GM21447 (cell line): ENCODE measurements at regions not wholly inside any gene's neighbourhood (a gene's known extent, or its start where the extent isn't known, plus 50 kb on each side); places are given as distances from the start of the nearest gene placed in this dataset.

Experiments
- ATAC-seq: cut with Tn5 transposase; IDR thresholded peaks from one replicate; pipeline ENCODE4 v1.9.1; 2021; ENCODE audit not compliant: unreplicated experiment

GRCh38 chr14:101189266-101189665 is 285.7 kb upstream of the RTL1 start:
- no peak for ATAC-seq

DNA sequence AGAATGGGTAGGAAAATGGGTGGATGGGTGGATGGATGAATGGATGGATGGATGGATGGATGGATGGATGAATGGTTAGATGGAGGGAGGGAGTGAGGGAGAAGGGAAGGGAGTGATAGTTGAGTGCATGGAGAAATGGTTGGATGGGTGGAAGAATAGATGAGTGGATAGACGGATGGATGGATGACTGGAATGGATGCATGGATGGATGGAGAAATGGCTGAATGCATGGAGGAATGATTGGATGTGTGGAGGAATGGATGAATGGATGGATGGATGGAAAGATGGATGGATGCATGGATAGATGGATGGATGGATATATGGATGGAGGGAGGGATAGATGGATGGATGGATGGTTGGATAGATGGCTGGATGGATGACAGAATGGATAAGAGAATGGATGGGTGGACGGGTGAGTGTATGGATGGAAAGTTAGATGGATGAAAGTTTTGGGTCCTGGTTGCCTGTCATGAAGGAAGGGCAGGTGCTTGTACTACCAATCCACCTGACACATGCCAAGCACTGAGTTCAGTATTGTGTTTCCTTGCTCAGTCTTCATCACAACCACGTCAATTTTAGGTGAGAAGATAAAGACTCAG is 286.5 kb upstream of the RTL1 start:
- ATAC-seq: no peak

DNA sequence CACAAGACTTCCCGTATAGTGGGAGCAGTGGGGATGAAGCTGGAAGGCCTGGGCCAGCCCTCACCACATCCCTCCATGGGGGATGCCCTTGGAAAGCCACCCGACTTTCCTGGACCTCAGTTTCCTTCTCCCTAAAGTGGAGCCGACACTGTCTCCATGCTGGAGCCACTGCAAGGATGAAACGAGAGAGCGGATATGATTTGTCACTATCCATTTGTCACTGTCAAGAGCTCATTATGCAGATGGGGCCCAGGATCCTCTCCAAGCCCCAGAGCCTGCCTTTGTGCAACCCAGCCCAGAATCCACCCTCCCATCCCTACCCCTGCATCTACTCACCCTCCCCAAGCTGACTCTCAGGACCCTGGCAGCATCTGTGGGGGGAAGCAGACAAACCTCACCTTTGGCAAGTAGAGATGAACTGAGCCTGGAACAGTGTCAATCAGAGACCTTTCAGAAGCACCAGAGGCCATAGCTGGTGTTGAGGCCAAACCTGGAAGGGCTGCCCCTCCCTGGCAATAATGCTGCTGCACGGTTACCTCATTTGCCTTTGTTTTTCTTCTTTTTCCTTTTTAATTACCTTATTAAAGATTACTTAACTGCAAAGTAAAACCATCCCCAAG is 287.7 kb upstream of the RTL1 start:
- ATAC-seq: no peak

GRCh38 chr14:101191721-101192660 is 288.5 kb upstream of the RTL1 start:
- ATAC-seq: no peak

DNA sequence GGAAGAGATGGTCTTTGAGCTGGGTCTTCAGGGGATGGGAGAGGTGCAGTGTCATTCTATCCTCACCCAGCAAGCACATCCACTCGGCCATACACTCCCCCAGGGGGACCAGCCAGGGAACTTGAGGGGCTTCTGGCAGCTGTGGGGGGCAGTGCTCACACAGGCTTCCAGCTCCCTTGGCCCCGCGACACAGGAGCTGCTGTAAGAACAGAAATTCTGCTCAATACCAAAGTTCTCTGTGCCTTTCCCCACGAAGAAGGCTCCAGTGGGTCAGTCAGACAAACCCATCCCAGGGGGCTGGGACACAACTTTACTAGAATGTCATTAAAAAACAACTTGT is 289.1 kb upstream of the RTL1 start:
- ATAC-seq: no peak

- ATAC-seq: no peak
Measured at GRCh38 chr14:101193106-101193844, 289.8 kb upstream of the RTL1 start.

DNA sequence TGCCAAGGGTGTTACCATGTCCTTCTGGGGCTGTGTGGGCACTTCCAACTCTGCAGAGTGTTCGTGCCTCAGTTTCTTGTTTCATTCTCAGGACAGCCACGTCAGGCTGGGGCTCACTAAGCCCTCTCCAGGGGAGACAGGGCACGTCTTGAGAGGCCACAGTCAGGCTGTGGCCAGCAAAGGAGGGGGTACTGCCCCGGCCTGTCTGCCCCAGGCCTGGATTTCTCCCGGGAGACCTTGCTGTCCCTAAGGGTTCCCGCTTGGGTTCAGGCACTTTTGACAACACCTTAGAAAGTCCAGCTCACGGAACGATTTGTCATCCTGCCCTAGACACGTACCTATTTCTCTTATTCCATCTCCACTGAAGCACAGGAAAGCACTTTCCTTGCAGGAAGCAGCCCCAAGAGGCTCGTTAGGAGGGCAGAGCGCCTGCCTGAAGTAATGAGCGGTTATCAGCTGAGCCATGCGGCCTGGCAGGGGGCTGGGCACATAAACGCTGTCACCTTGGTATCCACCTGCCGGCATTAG is 290.4 kb upstream of the RTL1 start:
- ATAC-seq: no peak

GRCh38 chr14:101194373-101195308 is 291.1 kb upstream of the RTL1 start:
- ATAC-seq: no peak

GRCh38 chr14:101195309-101195901 is 291.9 kb upstream of the RTL1 start:
- no peak for ATAC-seq

DNA sequence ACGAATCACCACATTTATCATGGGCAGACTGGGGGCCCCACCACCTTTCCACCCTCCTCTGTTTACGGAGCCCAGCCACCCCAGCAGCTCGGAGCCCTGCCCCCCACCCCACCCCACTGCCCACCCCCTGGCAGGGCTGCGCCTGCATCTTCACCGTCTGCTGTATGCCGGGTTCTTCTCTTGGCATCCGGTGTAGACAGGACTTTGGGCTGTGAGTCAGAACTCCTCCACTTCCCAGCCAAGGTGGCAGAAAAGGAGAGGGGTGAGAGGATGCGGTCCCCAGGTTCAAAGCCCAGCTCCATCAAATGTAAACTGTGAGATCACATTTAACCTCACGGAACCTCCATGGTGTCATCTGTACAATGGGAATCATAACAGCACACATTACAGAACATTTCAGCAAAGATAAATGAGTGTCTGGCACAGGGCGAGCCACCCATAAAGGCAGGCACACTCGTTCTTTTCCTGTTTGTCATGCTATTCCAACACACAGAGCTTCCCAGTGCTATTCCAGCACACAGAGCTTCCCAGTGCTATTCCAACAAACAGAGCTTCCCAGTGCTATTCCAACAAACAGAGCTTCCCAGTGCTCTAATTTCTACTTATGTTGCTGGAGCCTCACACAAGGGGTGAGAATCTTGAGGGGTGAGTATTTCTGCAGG is 292.7 kb upstream of the RTL1 start:
- no peak for ATAC-seq

- ATAC-seq: no peak
Measured at GRCh38 chr14:101196795-101197590, 293.5 kb upstream of the RTL1 start.

DNA sequence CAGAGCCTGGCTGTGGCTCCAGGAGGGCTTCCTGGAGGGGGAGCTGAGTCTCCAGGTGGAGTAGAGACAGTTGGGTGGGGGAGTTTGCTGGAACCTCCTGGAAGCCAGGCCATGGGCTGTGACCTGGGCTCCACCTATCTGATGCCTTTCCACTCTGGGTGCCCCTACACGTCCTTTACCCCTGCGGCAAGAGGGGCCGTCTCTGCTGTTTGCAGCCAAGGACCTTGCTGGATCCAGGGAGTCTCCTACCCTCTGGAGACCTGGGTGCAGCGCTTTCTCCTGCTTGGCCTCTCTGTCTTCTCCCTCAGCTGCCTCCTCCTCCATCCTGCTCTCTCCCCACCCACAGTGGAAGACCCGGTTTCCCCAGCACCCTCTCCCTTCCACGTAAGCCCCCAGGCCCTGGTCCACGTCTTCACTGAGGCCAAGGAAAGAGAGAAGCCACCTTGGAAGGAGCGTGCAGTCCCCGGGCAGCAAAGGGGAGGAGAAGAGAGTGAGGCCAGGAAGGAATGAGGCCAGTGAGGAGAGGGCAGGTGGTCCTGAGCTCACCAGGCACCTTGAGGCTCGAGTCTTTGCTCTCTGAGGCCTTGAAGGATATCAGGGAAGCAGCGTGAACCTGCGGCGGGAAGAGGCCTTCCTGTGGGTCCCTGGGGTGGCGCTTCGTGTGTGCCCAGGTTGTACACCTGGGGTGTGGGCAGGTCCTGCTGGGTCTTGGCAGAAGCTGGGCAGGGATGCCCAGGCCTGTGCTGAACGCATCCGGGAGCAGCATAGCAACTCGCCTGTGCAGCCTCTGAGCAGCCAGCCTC is 294.3 kb upstream of the RTL1 start:
- no peak for ATAC-seq

DNA sequence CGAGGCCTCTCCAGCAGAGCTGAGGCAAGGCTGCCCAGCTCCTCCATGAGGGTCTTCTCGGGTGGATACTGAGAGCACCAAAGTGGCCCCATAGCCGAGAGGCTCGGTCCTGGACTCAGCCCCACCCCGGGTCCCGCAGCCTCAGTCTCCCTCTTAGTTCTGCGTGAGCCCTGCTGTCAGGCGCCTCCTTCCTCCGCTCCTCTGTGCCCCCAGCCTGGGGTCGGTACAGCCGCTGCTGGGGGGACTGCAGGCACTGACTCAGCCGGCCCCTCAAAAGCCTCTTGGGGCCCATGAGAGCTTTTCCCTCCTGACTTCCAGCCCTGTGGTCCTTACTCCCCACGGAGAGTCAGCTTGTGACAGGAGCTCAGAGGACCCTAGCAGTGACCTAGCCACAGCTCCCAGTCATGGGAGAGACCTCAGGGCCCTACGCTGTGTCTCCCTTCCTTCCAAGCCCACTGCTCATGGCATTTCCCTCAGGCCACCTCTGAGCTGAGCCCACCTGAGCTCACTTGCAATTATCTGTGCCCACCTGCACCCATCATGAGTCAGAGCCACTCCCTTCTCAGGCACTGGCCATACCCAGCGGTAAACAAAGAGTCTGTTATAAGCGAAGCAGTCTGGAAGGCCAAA is 295.0 kb upstream of the RTL1 start:
- no peak for ATAC-seq

GRCh38 chr14:101199028-101199770 is 295.7 kb upstream of the RTL1 start:
- ATAC-seq: no peak

GRCh38 chr14:101200008-101200649 is 296.6 kb upstream of the RTL1 start:
- no peak for ATAC-seq
